MM.1S (cell line): ENCODE measurements at regions not wholly inside any gene's neighbourhood (a gene's known extent, or its start where the extent isn't known, plus 50 kb on each side); places are given as distances from the start of the nearest gene placed in this dataset.

Experiments used
- DNase-seq: peaks from one replicate; pipeline ENCODE4 v3.0.0-alpha.2; 2015
- H2AFZ ChIP-seq: fragments of 300-600 bp; sonication (generic); 2 replicates; pipeline ENCODE4 v1.6.0; 2016; ENCODE audit warnings: antibody characterized with exemption, low read length
- H3F3A ChIP-seq: fragments of 300-600 bp; sonication (generic); 2 replicates; pipeline ENCODE4 v1.6.1; 2016; ENCODE audit warnings: mild to moderate bottlenecking, antibody characterized with exemption, low read length, moderate library complexity, mixed read lengths; ENCODE audit not compliant: insufficient read depth
- H3K27ac ChIP-seq: fragments of 300-600 bp; sonication (generic); 2 replicates; pipeline ENCODE4 v1.5.1; 2016; ENCODE audit warnings: mild to moderate bottlenecking, low read length
- H3K27me3 ChIP-seq: fragments of 300-600 bp; sonication (generic); replicated peaks from 2 replicates; pipeline ENCODE4 v1.6.0; 2016; ENCODE audit warnings: low read length; ENCODE audit not compliant: insufficient read depth
- H3K36me3 ChIP-seq: fragments of 300-600 bp; sonication (generic); replicated peaks from 2 replicates; pipeline ENCODE4 v1.6.1; 2016; ENCODE audit warnings: mild to moderate bottlenecking, low read length, mixed read lengths; ENCODE audit not compliant: insufficient read depth
- H3K4me1 ChIP-seq: fragments of 300-600 bp; sonication (generic); 2 replicates; pipeline ENCODE4 v1.6.1; 2016; ENCODE audit warnings: low read length, mixed read lengths
- H3K4me2 ChIP-seq: fragments of 300-600 bp; sonication (generic); 2 replicates; pipeline ENCODE4 v1.6.0; 2016; ENCODE audit warnings: low read depth, low read length
- H3K4me3 ChIP-seq: fragments of 300-600 bp; sonication (generic); 2 replicates; pipeline ENCODE4 v1.5.1; 2016; ENCODE audit warnings: low read length, mixed read lengths
- H3K79me2 ChIP-seq: fragments of 300-600 bp; sonication (generic); 2 replicates; pipeline ENCODE4 v1.6.1; 2016; ENCODE audit warnings: mixed run types, low read length, mixed read lengths
- H3K9ac ChIP-seq: fragments of 300-600 bp; sonication (generic); 2 replicates; pipeline ENCODE4 v1.6.1; 2016; ENCODE audit warnings: low read length, mixed read lengths
- H3K9me2 ChIP-seq: fragments of 300-600 bp; sonication (generic); replicated peaks from 2 replicates; pipeline ENCODE4 v1.6.1; 2016; ENCODE audit warnings: mild to moderate bottlenecking, low read length, mixed read lengths; ENCODE audit not compliant: insufficient read depth
- H3K9me3 ChIP-seq: fragments of 300-600 bp; sonication (generic); replicated peaks from 2 replicates; pipeline ENCODE4 v1.6.1; 2016; ENCODE audit warnings: mild to moderate bottlenecking, low read length, mixed read lengths; ENCODE audit not compliant: insufficient read depth
- H4K20me1 ChIP-seq: fragments of 300-600 bp; sonication (generic); 2 replicates; pipeline ENCODE4 v1.6.1; 2016; ENCODE audit warnings: mild to moderate bottlenecking, low read length, moderate library complexity, mixed read lengths; ENCODE audit not compliant: insufficient read depth
- CTCF ChIP-seq: fragments of 300-600 bp; sonication (generic); IDR thresholded peaks from 2 replicates; pipeline ENCODE4 v1.5.1; 2016; ENCODE audit warnings: antibody characterized with exemption, low read length, mixed read lengths
- EZH2 ChIP-seq: fragments of 300-600 bp; sonication (generic); optimal IDR thresholded peaks from 2 replicates; pipeline ENCODE3; 2017; ENCODE audit warnings: low read depth, mild to moderate bottlenecking, antibody characterized with exemption, low read length, mixed read lengths
- EZH2phosphoT487 ChIP-seq: fragments of 300-600 bp; sonication (generic); IDR thresholded peaks from 2 replicates; pipeline ENCODE4 v1.6.1; 2018; ENCODE audit warnings: antibody characterized with exemption, low read length

GRCh38 chr10:2387261-2387660 is 649.9 kb upstream of the ADARB2 start:
- no peaks in the 10 kb centered on the region for H3K79me2 ChIP-seq

GRCh38 chr10:2380218-2380617 is 642.9 kb upstream of the ADARB2 start:
- Histone ChIP-seq H3K4me1 (no peaks in the 10 kb centered on the region), H4K20me1 (no peaks in the 10 kb centered on the region)

More at GRCh38 chr10:2387261-2387660, 649.9 kb upstream of the ADARB2 start:
- Histone ChIP-seq H4K20me1 (no peaks in the 10 kb centered on the region), H2AFZ (no peak overlapping the region), H3K36me3 (no peaks in the 10 kb centered on the region), H3K27ac (no peak overlapping the region), H3K9me2 (no peaks in the 10 kb centered on the region), H3K9me3 (no peaks in the 10 kb centered on the region), H3K9ac (no peak overlapping the region), H3F3A (no peaks in the 10 kb centered on the region), H3K27me3 (no peaks in the 10 kb centered on the region), H3K4me2 (no peak overlapping the region), H3K4me3 (no peak overlapping the region), H3K4me1 (no peaks in the 10 kb centered on the region)
- DNase-seq: no peak
- no peak for TF ChIP-seq CTCF
- TF ChIP-seq EZH2phosphoT487: no peak
- no peak for TF ChIP-seq EZH2

GRCh38 chr10:2367083-2367482 is 629.8 kb upstream of the ADARB2 start:
- H3K79me2 ChIP-seq: no peaks in the 10 kb centered on the region
- no peaks in the 10 kb centered on the region for H3K27me3 ChIP-seq
- H3K27ac ChIP-seq: no peak overlapping the region
- H3K9me3 ChIP-seq: no peaks in the 10 kb centered on the region
- no peaks in the 10 kb centered on the region for H3K36me3 ChIP-seq
- TF ChIP-seq EZH2 (no peak), EZH2phosphoT487 (no peak)
- no peak overlapping the region for H3K4me2 ChIP-seq
- H3K4me1 ChIP-seq: no peaks in the 10 kb centered on the region
- no peaks in the 10 kb centered on the region for H4K20me1 ChIP-seq
- no peak overlapping the region for H2AFZ ChIP-seq
- no peaks in the 10 kb centered on the region for H3K9me2 ChIP-seq
- H3F3A ChIP-seq: no peaks in the 10 kb centered on the region
- no peak overlapping the region for H3K9ac ChIP-seq
- DNase-seq: no peak
- H3K4me3 ChIP-seq: no peak overlapping the region

More at GRCh38 chr10:2380218-2380617, 642.9 kb upstream of the ADARB2 start:
- no peak for TF ChIP-seq EZH2
- TF ChIP-seq CTCF: no peak
- no peak for TF ChIP-seq EZH2phosphoT487
- H3K79me2 ChIP-seq: no peaks in the 10 kb centered on the region
- H3K4me2 ChIP-seq: no peak overlapping the region
- H3K9ac ChIP-seq: no peak overlapping the region
- no peak overlapping the region for H2AFZ ChIP-seq
- H3K4me3 ChIP-seq: no peak overlapping the region
- H3F3A ChIP-seq: no peaks in the 10 kb centered on the region
- H3K36me3 ChIP-seq: no peaks in the 10 kb centered on the region
- H3K27ac ChIP-seq: no peak overlapping the region
- no peak for DNase-seq
- no peaks in the 10 kb centered on the region for H3K9me3 ChIP-seq
- no peaks in the 10 kb centered on the region for H3K27me3 ChIP-seq
- no peaks in the 10 kb centered on the region for H3K9me2 ChIP-seq

- Histone ChIP-seq H3F3A (no peaks in the 10 kb centered on the region), H3K9ac (no peak overlapping the region), H3K9me2 (no peaks in the 10 kb centered on the region), H2AFZ (no peak overlapping the region), H3K4me1 (no peaks in the 10 kb centered on the region), H3K4me2 (no peak overlapping the region), H3K9me3 (no peaks in the 10 kb centered on the region), H4K20me1 (no peaks in the 10 kb centered on the region), H3K79me2 (no peaks in the 10 kb centered on the region), H3K27ac (no peak overlapping the region), H3K27me3 (no peaks in the 10 kb centered on the region), H3K36me3 (no peaks in the 10 kb centered on the region), H3K4me3 (no peak overlapping the region)
- DNase-seq: no peak
- TF ChIP-seq EZH2phosphoT487 (no peak), CTCF (no peak), EZH2 (no peak)
Measured at GRCh38 chr10:2366264-2366931, 629.1 kb upstream of the ADARB2 start.
